Stimulated activated CD8-positive, alpha-beta memory T cell treated with anti-CD3 and anti-CD28 coated beads, Interleukin-15, amount 100 ng/mL, for 48 hours (primary cell): ENCODE measurements at regions not wholly inside any gene's neighbourhood (a gene's known extent, or its start where the extent isn't known, plus 50 kb on each side); places are given as distances from the start of the nearest gene placed in this dataset.

ENCODE experiments used
- DNase-seq, 2 donors: peaks; one replicate each; pipeline ENCODE4 v3.0.0-alpha.2; 2020; ENCODE audit warnings: low read depth in 2 of 2

DNA sequence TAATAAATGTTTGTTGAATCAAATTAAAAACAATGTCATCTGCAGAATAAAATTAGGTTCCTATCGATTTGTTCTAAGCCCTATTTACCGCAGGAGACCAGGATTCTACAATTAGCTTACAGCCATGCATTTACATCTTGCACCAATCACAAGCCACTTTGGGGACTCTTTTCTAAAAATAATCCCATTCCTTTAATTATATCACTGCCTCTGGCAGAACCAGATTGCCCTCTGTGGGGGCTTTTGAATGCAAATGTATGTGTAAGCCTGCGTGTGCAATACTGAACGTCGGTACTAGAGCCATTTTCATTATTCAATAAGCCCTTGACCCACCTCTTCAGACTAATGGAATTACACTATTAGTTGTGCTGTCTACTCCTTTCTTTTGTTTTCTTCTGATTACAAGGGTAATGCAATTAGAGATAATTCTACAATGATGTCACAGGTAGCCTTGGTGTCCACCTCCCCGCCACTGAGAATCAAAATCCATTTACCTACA, 391.3 kb upstream of the XYLT1 start:
- DNase-seq: no peak

DNA sequence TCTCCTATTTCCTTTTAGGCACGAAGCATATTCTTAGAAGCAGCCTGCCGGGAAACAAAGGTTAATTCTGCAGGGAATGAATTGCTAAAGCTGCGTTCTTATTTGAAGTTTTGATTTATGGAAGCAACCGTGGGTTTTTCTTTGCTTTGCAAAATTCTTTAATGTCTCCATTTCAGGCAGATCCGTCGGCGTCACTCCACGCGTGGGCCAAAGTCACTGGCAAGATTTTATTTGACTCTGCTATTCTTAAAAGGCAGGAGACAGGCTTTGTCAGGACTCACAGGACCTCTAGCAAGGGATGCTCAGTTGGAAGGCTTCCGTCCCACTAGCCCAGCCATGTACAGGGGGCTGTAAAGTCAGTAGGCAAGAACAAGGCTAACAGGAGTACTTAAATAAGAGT, 387.3 kb upstream of the XYLT1 start:
- no peak for DNase-seq

DNA sequence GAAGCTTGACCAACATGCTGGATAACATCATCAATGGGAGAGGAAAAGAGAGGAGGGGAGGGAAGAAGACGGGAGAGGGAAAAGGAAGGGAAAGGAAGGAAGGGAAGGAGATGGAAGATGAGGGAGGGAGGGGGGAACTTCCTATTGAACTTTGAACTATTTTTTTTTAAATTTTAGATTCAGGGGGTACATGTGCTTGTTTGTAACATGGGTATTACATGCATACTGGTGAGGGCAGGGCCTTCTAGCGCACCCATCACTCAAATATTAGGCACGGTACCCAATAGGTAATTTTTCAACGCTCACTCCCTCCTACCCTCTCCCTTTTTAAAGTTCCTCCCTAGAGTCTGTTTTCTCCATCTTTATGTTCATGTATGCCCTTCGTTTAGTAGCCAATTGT, 383.2 kb upstream of the XYLT1 start:
- no peak for DNase-seq

DNA sequence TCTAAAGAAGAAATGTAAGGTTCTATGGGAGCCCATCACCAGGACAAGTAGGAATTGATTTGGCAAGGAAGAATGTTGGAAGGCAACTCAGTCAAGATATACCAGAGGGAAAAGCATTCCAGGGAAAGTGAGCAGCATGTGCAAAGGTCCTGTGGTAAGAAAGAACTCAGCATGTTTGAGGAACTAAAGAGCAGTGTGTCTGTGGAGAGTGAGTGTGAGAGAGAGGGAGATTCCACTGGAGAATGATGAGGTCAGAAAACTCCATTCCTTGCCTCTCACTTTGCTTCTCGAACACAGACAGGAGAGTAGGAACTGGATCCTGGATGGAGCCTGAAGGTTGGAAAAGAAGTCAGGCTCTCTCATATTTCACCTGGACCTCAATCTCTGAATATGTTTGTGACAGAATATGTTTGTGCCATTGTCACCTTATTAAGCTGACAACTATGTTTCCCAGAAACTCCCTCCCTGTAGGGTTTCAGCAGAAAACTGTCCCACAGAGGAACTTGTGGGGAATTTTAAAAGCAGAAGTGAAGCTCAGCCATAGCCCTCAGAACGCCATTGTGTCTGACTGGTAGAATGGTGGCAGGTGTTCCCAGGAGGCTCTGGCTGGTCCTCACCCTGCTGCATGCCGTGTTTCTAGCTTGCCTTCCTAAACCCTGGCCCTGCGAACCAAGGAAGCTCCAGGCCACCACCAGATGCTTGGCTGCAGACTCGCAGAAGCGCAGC, 382.4 kb upstream of the XYLT1 start:
- DNase-seq: no peak

DNA sequence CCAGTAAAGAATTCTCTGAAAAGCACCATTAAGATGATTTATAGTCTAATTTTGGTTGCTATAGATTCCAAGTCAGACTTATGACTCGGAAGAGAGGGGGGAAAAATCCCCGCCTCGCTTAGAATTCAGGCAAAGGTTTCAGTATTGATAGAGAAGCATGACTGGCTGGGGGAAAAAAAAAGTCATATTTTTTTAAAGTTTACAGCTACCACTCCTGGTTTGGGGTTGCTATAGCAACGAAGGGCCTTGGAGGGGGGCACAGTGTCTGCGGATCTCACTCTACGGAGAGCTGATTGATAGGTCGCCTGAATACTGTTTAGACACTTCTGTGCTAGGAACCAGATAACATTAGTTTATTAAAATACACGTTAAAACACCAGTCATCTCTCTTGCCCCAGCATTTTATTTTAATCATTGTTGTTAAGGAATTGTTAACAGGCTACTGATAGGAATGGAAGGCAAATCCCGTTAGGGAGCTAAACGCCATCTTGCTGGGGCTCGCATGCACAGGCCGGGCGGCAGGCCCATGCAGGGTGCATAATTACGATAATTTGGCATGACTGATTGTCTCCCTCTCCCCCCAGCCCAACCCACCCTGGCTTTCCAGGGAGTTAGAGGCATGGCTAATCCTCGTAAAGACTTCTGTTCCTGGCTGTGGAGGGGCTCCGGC, 380.0 kb upstream of the XYLT1 start:
- DNase-seq: no peak

DNA sequence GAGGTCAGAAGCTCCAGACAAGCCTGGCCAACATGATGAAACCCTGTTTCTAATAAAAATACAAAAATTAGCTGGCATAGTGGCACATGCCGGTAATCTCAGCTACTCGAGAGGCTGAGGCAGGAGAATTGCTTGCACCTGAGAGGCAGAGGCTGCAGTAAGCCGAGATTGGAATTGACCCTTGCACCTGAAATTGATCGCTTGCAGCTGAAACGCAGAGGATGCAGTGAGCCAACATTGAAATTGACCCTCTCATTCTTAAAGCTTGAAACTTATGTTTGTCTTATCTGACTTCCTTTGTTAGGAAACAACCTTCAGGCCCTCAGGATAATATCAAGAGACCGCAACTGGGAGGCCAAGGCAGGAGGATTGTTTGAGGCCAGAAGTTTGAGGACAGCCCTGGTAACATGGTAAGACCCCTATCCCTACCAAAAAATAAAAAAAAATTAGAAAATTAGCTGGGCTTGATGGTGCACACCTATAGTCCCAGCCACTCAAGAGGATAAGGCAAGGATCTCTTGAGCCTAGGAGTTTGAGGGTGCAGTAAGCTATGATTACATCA, 376.6 kb upstream of the XYLT1 start:
- DNase-seq: no peak

DNA sequence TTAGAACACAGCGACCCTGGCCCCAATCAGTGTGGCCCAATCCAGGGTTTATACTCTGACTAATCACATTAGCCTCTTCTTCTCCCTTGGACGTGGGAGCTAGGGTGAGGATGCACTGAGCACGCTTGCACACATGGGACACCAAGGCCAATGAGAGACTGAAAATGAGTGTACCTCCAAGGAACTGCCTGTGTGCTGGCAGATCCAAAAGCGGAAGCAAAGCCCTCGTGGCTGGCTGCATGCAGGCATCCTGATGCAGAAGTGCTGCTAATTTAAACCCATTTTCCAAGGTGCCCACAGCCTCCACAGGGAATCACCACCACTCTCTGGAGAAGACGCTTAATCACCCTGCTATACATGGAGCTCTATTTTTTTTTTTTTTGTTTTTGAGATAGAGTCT, 375.3 kb upstream of the XYLT1 start:
- no peak for DNase-seq

DNA sequence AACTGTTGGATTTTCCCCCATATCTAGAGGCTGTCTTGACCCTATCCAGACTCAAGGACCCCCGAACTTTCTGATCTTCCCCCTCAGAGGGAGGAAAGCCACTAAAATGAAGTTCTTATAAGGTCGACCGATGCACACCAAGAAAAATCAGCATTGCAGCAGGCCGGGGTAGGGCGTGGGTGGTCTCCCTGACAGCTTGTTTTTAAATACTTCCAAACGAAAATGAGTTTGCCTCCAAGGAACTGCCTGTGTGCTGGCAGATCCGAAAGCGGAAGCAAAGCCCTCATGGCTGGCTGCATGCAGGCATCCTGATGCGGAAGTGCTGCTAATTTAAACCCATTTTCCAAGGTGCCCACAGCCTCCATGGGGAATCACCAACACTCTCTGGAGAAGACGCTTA, 374.3 kb upstream of the XYLT1 start:
- no peak for DNase-seq

DNA sequence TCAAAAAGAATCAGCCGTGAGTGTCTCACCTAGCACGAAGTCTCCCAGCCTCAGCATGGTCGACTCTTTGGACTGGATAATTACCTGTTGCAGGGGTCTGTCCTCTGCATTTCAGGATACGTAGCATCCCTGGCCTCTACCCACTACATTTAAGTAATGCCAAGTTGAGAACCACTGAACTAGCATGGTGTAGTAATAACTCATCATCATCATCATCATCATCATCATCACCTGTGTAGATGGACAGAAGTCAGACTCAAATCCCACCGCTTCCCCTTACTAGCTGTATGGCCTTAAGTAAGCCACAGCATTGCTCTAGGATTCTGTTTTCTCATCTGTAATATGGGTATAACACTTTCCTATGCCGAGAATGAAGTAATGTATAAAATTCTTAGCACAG, 373.1 kb upstream of the XYLT1 start:
- no peak for DNase-seq

DNA sequence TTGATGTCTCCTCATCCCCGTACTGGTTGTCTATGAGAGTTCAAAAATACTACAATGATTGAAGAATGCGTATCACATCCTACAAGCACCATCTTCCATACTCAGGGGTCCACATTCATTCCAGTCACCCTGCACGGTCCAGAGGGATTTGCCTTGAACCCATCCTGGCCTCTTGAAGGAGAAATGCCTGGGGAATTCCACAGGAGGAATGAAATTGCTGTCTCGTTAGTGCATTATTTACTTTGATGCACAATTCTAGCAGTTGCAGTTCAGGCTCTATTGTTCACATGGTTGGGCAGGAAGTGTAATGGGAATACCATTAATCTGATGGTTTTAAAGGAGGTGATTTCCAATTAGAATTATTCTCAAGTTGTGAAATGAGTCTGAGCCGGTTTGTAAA, 369.1 kb upstream of the XYLT1 start:
- no peak for DNase-seq

DNA sequence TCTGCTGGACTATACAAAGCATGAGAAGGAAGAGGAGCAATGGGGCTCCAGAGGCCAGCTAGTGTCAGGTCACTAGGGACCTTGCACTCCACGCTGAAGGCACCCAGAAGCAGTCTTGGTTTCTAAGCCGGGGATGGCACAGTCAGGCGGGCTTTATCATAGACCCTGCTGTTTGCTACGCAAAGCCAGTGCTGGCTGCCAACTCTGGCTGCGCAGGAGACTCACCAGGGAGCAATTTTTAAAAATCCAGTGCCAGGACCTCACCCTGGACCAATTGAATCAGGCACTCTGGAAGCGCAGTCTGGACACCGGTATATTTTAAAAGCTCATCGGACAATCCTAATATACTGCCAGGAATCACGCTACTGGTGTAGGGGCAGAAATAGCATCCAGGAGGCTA, 368.5 kb upstream of the XYLT1 start:
- no peak for DNase-seq

DNA sequence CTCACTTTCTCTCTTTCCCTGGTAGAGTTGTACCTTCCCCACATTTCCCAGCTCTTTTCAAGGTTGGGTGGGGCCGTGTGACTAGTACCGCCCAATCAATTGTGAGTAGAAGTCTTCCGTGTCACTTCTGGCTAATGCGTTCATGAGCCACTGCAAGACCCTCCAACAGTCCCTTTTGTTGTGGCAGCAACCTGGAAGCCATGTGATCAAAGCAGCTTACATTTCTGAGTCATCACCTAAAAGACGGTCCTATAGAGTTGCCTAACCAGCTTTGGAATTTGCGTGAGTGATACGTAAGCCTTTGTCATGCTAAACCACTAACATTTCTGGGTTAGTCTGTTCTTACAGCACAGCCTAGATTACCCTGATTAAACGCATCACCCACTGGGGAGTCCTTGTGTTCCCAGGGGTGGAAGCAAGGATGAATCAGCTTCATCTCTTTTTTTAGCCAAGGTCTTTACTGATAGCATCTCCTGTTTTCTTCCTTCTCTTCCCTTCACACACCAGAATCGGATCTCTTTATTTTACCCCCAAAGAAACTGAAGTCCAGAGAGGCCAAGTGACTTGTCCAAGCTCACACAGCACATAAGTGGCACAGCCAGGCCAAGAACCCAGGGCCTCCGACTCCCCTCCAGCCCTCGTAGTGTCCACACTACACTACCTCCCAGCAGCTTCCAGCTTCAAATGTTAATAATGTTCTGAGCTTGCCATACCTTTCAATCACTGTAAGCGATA, 366.3 kb upstream of the XYLT1 start:
- DNase-seq: no peak

DNA sequence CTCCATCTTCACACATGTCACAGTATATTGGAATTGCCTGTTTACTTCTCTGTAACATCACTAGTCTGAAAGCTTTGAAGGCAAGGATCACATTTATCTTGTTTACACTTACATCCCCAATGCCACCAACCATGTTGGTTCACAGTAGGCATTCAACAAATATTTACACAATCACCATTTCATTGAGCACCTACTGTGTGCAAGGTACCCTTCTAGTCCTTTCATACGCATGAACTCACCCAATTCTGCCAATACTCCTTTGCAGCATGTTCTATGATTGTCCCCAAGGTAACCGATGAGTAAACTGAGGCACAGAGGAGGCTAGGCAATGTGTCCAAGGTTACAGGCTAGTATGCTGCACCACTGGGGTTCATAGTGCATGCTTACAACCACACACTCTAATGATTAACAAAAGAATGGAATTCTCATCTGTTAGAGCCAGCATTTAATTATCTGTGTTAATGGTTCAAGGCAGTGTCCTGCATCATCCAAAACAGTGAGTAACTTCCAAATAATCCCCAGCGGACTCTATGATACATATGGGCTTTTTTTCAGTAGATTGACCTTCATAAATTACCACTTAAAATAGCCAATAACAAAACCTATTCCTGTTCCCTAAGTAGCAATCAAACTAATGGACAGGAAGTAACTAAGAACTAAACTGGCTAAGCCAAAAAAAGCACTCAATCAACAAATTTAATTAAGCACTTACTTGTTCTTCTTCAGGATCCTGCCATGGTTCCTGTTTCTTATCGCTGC, 364.5 kb upstream of the XYLT1 start:
- DNase-seq: no peak

DNA sequence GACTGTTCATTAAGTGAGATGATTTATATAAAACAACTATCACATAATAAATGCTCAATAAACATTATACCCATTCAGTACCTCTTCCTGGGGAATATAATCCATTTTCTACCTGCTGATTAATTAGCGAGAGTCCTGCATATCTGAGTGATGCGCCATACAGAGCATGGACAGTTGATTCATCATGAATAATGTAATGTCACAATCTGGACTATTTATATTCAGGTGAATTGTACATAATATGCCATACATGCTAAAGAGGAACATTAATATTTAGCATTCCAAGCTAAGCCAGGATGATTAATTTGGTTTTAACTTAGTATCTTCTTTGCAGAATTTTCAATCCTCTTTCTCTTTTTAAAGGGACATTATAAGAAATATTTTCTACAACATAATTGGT, 362.0 kb upstream of the XYLT1 start:
- DNase-seq: no peak

DNA sequence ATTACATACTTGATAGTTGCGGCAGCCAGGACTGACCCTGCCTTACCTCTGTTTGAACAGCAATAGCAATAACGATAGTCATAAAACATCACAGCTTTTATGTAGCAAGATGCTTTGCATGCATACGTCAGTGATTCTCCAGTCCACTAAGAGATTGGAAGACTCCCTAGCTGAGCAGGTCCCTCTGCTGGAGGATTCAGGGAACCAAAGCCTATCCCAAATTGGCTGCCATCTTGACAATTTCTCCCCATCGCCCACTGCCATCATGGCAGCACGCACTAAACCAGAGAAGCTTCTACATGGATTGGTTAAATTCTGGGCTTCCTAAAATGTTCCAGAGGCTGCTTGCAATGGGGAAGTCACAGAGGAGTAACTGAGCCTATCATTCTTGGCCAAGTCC, 360.6 kb upstream of the XYLT1 start:
- DNase-seq: no peak

DNA sequence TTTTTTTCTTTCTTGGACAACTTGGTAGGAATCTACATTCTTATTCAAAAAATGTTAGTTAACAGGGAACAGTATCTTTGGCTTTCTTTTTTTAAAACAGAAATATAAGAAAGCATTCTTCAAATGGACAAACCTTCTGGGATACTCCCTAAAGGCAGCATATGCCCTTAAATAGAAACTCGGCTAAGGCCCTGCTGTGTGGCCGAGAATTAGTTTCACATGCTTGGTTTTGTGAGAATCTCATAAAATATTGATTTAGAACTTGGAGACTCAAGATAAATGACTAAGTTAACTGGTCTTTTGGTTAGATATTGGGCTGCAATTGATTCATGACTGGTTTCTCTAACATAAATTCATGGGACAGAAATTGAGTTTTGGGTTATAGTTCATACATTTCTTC, 359.9 kb upstream of the XYLT1 start:
- DNase-seq: no peak

DNA sequence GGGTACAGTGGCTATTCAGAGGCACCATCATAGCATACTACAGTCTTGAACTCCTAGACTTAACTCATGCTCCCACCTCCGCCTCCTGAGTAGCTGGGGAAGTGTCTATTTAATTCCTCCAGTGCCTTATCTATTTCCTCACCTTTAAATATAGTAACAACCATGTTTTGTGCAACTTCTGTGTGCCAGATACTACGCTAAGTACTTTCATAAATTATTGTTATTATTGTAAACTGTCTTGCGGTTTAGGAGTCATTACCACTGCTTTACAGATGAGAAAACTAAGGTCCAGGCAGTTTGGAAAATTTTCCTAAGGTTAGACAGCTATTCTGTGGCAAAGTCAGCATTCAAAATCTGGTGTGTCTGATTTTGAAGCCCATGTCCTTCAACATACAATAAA, 359.1 kb upstream of the XYLT1 start:
- DNase-seq: no peak

DNA sequence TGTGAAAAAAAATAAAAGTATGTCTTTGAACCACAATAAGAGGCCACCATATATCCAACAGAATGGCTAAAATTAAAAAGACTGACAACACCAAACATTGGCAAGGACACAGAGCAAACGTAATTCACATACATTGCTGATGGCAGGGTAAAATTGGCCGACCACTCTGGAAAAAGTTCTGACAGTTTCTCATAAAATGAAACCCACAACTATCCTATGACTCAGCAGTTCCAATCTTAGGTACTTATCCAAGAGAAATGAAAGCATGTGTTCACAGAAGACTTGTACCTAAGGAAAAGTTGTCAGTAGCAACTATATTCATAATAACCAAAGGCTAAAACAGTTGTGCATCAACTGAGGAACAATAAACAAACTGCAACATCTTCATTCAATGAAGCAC, 357.3 kb upstream of the XYLT1 start:
- DNase-seq: no peak

DNA sequence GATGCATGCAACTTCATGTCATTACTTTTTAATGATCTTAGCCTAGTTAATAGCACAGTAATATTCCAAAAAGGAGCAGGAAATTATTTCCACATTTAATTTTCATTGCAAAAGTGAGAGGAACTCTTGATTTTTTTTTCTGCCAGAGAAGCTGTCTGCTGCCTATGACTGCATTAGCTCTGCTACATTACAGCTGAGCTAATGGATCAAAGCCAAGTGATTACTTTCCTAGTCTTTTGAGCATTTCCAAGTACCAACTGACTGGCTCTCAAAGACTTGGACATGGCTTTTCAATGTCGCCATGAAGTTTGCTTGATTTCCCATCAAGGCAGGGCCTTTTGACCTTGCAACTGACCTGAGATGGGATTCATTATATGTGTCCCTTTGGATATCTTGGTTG, 356.6 kb upstream of the XYLT1 start:
- no peak for DNase-seq

DNA sequence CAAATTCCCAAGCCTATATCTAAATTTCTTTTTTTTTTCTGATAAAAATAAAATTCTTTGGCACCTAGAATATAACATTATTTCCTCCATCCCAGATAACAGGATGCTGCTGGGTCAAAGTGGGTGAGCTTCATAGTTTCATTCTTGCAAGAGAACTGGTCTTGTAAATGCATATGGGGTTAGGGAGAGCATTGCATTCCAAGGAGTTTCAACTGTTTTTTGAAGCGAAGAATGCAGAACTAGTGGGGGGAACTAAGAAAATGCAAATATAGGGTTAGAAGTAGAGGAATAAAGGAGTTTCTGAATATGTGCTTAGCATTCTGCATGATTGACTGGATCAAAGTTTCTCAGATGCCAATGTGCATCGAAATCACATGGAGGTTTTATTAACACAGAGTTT, 347.2 kb upstream of the XYLT1 start:
- DNase-seq: no peak

DNA sequence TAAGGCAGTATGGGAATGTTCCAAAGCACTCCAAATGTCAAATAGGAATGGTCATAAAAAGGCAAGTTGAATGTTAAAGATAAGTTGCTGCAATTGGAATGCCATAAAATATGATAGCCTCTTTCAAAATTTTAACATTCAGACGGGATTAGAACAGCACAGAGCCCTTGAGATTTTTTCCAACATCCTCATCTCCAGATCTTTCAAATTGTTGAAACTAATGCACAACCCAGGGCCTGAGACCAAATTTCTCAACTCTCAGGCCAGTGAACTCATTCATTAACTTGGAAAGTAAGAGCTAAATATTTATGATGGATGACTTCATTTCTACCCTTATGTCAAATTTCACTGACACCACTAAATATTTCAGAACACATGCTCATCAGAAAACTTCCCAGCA, 346.5 kb upstream of the XYLT1 start:
- no peak for DNase-seq

DNA sequence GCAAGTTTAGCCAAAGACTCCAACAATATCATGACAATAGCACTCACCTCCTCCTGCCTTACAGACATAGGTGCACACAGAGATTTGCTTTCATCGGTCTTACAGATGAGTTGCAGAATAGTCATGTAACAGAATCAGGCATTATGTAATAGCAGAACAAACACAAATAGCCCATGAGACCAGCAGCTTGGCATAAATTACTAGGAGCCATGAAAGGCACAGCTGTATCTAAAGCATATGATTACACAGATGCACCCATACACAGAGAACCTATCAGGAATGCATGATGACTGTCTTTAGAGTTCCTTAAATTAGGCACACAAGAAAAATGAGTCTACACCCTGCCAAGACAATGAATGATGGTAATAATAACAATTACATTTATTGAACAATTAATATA, 342.0 kb upstream of the XYLT1 start:
- no peak for DNase-seq
